Myocyte (in vitro differentiated cells): ENCODE measurements at regions not wholly inside any gene's neighbourhood (a gene's known extent, or its start where the extent isn't known, plus 50 kb on each side); places are given as distances from the start of the nearest gene placed in this dataset.

Source experiments
- DNase-seq: peaks from one replicate; pipeline ENCODE4 v3.0.0-alpha.2; 2012; ENCODE audit warnings: low read depth

- no peak for DNase-seq
Observed at GRCh38 chr7:21084286-21084685, 297.6 kb upstream of the SP8 start.

GRCh38 chr7:21086688-21087087 is 300.0 kb upstream of the SP8 start:
- no peak for DNase-seq

GRCh38 chr7:21089653-21090052 is 303.0 kb upstream of the SP8 start:
- DNase-seq = no peak

- DNase-seq = no peak
Observed at GRCh38 chr7:21092766-21093702, 306.3 kb upstream of the SP8 start.

GRCh38 chr7:21094589-21094988 is 307.9 kb upstream of the SP8 start:
- no peak for DNase-seq

GRCh38 chr7:21099432-21099831 is 312.7 kb upstream of the SP8 start:
- no peak for DNase-seq

- no peak for DNase-seq
Observed at GRCh38 chr7:21099955-21100354, 313.3 kb upstream of the SP8 start.

GRCh38 chr7:21101541-21101940 is 314.9 kb upstream of the SP8 start:
- no peak for DNase-seq

GRCh38 chr7:21103426-21104123 is 316.9 kb upstream of the SP8 start:
- no peak for DNase-seq

GRCh38 chr7:21104124-21104500 is 317.4 kb upstream of the SP8 start:
- no peak for DNase-seq

- DNase-seq = no peak
Observed at GRCh38 chr7:21106296-21106732, 319.6 kb upstream of the SP8 start.

- DNase-seq = no peak
Observed at GRCh38 chr7:21107101-21107500, 320.4 kb upstream of the SP8 start.

- no peak for DNase-seq
Observed at GRCh38 chr7:21108182-21108581, 319.7 kb upstream of the SP4 start.

GRCh38 chr7:21113609-21114415 is 314.1 kb upstream of the SP4 start:
- DNase-seq = no peak

GRCh38 chr7:21123586-21123985 is 304.3 kb upstream of the SP4 start:
- DNase-seq = no peak

GRCh38 chr7:21125297-21125696 is 302.6 kb upstream of the SP4 start:
- DNase-seq = no peak

GRCh38 chr7:21128062-21128817 is 299.6 kb upstream of the SP4 start:
- DNase-seq = no peak

- no peak for DNase-seq
Observed at GRCh38 chr7:21131897-21132296, 296.0 kb upstream of the SP4 start.

- DNase-seq = no peak
Observed at GRCh38 chr7:21134631-21135030, 293.3 kb upstream of the SP4 start.

- DNase-seq = no peak
Observed at GRCh38 chr7:21135437-21135836, 292.4 kb upstream of the SP4 start.

- no peak for DNase-seq
Observed at GRCh38 chr7:21137640-21138039, 290.2 kb upstream of the SP4 start.
